Esophagus mucosa (tissue), 1 donor: ENCODE measurements at regions not wholly inside any gene's neighbourhood (a gene's known extent, or its start where the extent isn't known, plus 50 kb on each side); places are given as distances from the start of the nearest gene placed in this dataset.

Experiments used
- ATAC-seq: fragments of 200-7000 bp; cut with Tn5 transposase; one replicate; pipeline ENCODE4 v1.9.1; 2020
- donor health status: DM: yes; HTN: yes; CAD: no.

DNA sequence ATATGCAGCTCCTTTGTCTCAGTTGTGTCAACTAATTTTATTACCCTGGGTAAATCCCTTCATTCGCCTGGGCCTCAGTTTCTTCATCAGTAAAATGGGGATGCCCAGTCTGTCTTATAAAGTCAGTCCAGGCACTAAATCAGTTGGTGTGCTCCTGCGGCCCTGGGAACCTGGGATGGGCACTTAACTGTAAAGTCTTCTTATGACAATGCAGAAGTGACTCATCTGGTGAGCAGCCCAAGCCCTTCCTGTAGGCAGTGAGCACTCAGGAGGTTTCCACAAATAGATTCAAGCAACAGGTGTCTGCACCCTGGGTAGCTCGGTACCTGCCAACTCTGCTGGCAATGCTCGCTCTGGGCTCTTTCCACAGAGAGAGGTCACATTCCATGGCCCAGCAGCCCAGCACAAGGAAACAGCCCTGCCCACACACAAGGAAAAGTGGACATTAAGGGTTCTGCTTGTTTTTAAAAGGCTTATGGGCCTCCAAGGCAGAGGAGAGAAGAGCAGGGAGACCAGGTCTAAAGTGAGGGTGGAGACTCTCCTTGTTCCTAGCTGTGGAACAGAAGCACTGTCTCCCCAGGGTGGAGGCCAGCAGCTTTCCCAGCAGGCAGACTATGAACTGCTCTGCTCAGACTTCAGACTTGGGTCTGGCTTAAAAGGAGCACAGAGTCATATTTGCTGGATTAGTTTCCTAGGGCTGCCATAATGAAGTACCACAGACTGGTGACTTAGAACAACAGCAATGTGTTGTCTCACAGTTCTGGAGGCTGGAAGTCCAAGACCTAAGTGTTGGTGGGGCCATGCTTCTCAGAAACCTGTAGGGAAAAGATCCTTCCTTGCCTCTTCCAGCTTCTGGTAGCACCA, 89.7 kb upstream of the ADRA1B start:
- peak; percentile 98 for ATAC-seq

DNA sequence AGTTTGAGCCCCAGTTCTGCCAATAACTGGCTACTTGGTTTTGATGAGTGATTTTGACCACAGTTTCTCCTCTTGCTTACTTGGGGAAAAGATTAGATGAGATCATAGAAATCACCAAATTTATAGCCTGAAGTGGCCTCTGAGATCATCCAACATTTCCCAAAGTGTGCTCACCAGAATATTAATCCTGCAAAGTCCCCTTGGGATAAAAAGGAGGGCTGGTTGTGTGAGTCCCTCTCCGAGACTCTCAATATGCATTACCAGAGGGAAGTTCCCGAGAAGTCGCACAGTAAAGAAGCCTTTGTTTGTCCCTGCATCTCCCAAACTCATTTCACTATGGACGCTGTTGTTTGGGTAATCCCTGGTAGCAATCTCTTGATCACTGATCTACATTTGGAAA, 88.4 kb upstream of the ADRA1B start:
- no peak for ATAC-seq

GRCh38 chr5:159832073-159832472, 84.2 kb upstream of the ADRA1B start:
- no peak for ATAC-seq

DNA sequence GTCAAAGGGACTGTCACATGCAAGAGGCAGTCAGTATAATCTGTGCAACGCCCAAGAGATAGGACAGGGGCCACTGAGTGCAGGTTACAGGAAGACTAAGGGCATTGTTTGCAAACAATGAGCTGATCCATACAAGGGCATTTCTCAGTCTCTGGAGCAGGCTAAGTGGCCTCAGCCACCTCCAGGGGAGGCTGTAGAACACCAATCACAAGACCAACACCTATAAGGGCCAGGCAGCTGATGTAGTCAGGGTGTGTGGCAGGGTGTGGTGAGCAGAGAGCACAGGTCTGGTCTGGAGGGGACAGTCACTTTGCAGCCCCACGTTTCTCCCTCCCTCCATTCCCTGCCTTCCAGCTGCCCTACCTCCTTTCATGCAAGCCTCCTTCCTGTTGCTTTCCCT, 83.2 kb upstream of the ADRA1B start:
- peak; percentile 53 for ATAC-seq

- no peak for ATAC-seq
Measured at GRCh38 chr5:159833846-159834245, 82.4 kb upstream of the ADRA1B start.

GRCh38 chr5:159835548-159835947, 80.7 kb upstream of the ADRA1B start:
- no peak for ATAC-seq

- no peak for ATAC-seq
Measured at GRCh38 chr5:159836691-159837090, 79.6 kb upstream of the ADRA1B start.

DNA sequence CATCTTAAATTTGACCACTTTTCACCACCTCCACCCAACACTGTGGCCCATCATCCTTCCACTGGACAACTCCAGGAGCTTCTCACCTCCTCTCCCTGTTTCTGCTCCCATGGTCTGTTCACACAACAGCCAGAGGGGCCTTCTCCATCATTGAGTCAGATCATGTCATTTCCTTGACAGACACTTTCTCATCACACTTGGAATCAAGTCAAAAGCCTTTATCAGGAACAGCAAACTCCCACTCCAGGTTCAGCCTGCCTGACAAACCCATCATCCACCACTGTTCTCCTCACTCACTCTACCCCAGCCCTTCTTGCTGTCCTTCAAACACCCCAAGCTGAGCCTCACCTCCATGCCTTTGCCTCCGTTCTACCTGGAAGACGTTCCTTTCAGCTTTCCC, 78.4 kb upstream of the ADRA1B start:
- no peak for ATAC-seq

DNA sequence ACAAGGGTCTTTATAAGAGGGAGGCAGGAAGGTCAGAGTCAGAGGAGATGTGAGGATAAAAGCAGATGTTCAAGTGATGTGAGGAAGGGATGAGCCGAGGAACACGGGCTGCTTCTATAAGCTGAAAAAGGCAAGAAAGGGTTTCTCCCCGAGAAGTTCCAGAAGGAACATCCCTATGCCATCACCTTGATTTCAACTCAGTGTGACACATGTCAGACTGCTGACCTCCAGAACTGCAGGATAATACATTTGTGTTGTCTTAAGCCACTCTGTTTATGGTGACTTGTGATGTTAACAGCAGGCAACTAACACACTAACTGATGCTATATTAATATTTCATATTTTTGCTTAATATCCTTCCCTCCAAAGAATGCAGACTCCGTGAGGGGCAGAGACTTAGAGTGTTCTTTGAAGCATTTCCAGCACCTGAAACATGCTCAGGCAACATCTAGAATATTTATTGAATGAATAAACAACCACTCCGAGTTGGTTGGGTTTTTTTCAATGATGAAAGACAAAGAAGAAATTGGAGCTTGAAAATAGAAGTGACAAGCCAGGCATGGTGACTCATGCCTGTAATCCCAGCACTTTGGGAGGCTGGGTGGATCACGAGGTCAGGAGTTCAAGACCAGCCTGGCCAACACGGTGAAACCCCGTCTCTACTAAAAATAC, 77.6 kb upstream of the ADRA1B start:
- ATAC-seq, result peak; percentile 44

- no peak for ATAC-seq
Measured at GRCh38 chr5:159844267-159845121, 71.8 kb upstream of the ADRA1B start.

- no peak for ATAC-seq
Measured at GRCh38 chr5:159849437-159850083, 66.7 kb upstream of the ADRA1B start.

DNA sequence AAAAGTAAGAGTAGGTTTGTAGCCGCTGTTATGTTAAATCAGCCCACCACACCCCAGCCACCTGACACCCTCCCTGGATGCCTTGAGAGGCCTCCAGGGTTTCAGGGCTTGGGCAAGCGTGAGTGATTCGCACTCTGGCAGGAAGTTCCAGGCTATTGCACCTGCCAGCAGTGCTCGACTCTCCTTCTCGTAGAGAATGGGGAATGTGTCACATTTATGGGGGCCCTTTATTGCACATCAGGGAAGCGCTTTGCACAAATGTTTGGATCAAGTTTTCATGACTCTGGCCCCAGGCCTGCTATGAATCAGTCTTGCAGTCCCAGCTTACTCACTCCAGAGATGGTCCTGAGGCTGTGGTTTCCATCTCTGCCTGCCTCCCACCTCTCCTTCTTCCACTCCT, 66.1 kb upstream of the ADRA1B start:
- ATAC-seq, result peak; percentile 51

- ATAC-seq, result no peak
Measured at GRCh38 chr5:159851053-159851452, 65.2 kb upstream of the ADRA1B start.

- ATAC-seq, result no peak
Measured at GRCh38 chr5:159854916-159855315, 61.4 kb upstream of the ADRA1B start.

DNA sequence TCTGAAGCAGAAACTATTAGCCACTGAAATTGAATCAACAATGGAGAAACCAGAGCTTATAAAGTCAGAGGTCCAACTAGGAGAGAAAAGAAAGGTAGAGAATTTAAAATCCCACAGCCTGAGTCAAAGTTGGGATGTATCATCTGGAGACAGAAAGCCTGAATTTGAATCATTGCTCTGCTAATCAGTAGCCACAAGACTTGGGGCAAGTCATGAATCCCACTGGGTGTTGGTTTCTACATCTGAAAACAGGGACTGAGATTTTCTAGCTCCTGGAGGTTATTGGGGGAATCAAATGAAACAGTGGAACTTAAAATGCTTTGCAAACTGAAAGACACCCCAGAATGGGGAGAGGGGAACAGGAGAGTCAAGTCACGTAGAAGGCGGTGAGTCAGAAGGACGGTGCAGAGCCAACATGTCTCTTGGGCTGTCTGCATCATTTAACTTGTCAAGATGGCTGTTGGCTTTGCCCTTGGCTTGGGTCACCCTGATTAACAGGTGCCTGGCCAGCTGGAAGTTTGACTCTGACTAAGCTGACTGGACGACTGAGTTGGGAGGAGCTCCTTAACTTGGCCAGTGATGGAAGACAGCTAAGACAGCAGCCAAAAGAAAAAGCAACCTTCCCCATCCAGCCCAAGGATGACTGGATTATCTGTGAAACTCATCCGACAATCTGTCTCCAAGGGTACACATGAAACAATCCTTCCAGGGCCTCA, 60.6 kb upstream of the ADRA1B start:
- no peak for ATAC-seq

DNA sequence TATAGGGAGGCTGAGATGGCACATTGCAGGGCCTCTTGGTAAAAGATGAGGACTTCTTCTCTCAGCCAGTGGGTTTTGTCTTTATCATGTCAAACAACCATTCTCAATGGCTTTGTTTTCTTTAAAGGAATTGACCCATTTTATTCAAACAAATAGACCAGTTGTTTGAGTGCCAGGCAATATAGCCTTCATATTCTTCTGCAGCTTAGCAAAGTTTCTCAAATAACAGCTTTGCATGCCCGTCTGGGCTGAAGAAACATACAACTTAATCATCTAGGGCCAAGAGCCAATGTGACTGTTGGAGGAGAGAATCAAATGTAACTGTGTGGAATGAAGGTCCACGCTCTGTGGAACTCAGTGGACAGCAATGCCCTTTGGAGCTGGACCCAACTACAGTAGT, 57.4 kb upstream of the ADRA1B start:
- ATAC-seq, result no peak

DNA sequence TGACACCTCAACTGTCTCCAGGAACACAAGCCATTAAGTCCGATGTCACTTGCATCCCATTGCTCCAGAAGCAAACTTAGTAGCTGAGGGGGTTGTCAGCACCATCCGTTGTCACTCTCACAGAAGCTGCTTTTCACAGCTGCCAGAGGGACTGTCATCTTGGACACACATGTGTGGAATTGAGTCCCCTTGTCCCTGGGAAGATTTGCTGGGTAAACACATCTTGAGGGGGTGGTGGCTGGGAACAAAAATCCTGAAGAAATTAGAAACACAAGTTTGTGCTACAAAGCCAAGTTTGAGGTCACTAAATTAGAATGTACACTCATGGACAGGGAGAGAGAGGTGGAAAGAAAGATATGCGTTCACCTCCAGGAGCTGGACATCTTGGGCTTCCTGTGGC, 55.2 kb upstream of the ADRA1B start:
- ATAC-seq, result no peak

DNA sequence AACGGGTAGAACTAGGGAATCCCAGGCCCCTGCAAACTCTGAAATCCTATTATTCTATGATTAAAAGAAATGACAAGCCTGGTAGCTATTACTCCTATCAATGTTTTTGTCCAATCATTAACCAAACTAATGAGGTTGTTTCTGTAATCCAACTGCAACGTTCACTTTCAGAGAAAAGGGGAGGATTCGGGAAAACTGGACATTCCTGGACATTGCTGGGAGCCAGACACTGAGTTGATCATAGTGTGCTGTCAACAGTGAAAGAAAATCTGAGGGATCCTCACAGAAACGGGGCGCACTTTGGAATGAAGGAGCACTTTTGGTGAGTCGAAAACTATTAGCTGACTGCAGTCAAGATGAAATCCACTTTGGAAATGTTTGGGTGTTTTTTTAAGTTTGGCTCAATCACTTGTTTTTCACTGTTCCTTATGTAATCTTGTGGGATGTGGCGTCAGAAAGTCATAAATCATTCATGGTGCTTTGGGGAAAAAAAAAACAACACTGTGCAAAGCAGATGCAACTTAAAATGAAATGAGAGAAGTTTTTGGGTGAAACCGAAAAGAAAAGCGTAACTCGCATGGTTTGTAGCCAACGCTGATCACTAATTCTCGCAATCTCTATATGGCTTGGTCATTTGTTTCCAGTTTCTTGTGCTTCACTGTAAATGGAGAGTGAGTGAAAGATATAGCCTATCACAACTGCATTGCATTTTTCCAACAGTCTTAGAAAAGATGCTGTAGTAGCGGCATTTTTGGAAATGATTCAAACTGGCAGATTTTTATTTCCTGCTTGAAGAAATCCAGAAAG, 51.2 kb upstream of the ADRA1B start:
- no peak for ATAC-seq

- no peak for ATAC-seq
Measured at GRCh38 chr5:159866093-159866492, 50.2 kb upstream of the ADRA1B start.
